Upper lobe of left lung (tissue), 4 donors: ENCODE measurements at regions not wholly inside any gene's neighbourhood (a gene's known extent, or its start where the extent isn't known, plus 50 kb on each side); places are given as distances from the start of the nearest gene placed in this dataset.

Experiments
- EP300 ChIP-seq, 4 donors: sonication (generic); formaldehyde crosslinking; IDR thresholded peaks; one replicate each; pipeline ENCODE4 v1.5.1; 2017; ENCODE audit warnings: antibody characterized with exemption in 4 of 4, control low read depth in 2 of 4
- POLR2A ChIP-seq, 4 donors: fragments of 450-650 bp; IDR thresholded peaks; one replicate each; pipeline ENCODE4 v1.5.1; 2016 to 2017; ENCODE audit warnings: antibody characterized with exemption in 4 of 4, mild to moderate bottlenecking in 2 of 4
- POLR2AphosphoS5 ChIP-seq, 2 donors: sonication (generic); formaldehyde crosslinking; IDR thresholded peaks; one replicate each; pipeline ENCODE4 v1.5.1; 2017; ENCODE audit warnings: antibody characterized with exemption in 2 of 2
- TF ChIP-seq, protein P1 (sequence below), 6 experiments: fragments of 450-650 bp in 4 of 6; fragments of 200-600 bp in 2 of 6; sonication (generic) in 2 of 6; IDR thresholded peaks; one replicate each; pipeline ENCODE4 v1.5.1; 2016 to 2019; ENCODE audit warnings: antibody characterized with exemption in 6 of 6

DNA sequence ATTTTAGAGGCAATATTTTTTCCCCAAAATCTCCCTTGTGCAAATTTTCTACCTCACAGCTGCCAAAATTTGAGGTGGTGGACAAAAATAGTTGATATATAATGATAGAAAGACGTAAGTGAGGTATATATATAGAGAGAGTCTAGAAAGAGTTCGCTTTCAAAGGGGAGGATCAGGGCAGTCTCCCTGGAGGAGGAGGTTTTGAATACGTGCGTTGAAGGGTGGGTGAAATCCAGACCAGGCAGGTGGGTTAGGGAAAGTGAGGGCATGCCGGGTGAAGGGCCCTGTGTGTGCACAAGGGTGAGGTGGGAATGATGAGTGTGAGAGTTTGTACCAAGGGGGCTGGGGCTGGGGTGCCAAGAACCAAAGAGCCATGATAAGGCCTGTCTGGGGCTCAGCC, 100.2 kb downstream of the CEBPB start:
- TF ChIP-seq, protein P1, sequence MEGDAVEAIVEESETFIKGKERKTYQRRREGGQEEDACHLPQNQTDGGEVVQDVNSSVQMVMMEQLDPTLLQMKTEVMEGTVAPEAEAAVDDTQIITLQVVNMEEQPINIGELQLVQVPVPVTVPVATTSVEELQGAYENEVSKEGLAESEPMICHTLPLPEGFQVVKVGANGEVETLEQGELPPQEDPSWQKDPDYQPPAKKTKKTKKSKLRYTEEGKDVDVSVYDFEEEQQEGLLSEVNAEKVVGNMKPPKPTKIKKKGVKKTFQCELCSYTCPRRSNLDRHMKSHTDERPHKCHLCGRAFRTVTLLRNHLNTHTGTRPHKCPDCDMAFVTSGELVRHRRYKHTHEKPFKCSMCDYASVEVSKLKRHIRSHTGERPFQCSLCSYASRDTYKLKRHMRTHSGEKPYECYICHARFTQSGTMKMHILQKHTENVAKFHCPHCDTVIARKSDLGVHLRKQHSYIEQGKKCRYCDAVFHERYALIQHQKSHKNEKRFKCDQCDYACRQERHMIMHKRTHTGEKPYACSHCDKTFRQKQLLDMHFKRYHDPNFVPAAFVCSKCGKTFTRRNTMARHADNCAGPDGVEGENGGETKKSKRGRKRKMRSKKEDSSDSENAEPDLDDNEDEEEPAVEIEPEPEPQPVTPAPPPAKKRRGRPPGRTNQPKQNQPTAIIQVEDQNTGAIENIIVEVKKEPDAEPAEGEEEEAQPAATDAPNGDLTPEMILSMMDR (IDR thresholded peaks at IDR 0.05) = no peak
- no peak for TF ChIP-seq POLR2A (IDR thresholded peaks at IDR 0.05)
- TF ChIP-seq POLR2AphosphoS5 (IDR thresholded peaks at IDR 0.05) = no peak
- no peak for TF ChIP-seq EP300 (IDR thresholded peaks at IDR 0.05)
